ENCODE measurements at regions not wholly inside any gene's neighbourhood (a gene's known extent, or its start where the extent isn't known, plus 50 kb on each side); places are given as distances from the start of the nearest gene placed in this dataset.
"Not testable (repeated sequence)": the region's sequence is repeated elsewhere in the genome, so short reads cannot be mapped to it uniquely, and the experiment has no call there.

GRCh38 chr5:104573949-104574709 is 1011.5 kb upstream of the NUDT12 start:
- no peak for DNase-seq
- Mint-ChIP-seq H3K4me1 (no peaks in the 10 kb centered on the region), H3K27ac (no peak overlapping the region), H3K36me3 (ENCODE audit: low read depth) (no peaks in the 10 kb centered on the region), H3K4me3 (no peak overlapping the region), H3K27me3 (no peaks in the 10 kb centered on the region), H3K9me3 (peaks cover 3% of the 10 kb centered on the region)
- no peak for ATAC-seq

- no peak for ATAC-seq
- Mint-ChIP-seq H3K4me3 (no peak overlapping the region), H3K27me3 (no peaks in the 10 kb centered on the region), H3K9me3 (no peaks in the 10 kb centered on the region), H3K27ac (no peak overlapping the region), H3K4me1 (no peaks in the 10 kb centered on the region), H3K36me3 (ENCODE audit: low read depth) (no peaks in the 10 kb centered on the region)
- DNase-seq: no peak
Measured at GRCh38 chr5:104569621-104570020, 1007.0 kb upstream of the NUDT12 start.

- Mint-ChIP-seq H3K36me3 (ENCODE audit: low read depth) (no peaks in the 10 kb centered on the region), H3K27me3 (no peaks in the 10 kb centered on the region), H3K9me3 (no peaks in the 10 kb centered on the region), H3K4me3 (no peak overlapping the region), H3K4me1 (no peaks in the 10 kb centered on the region), H3K27ac (no peak overlapping the region)
- no peak for DNase-seq
- no peak for ATAC-seq
Measured at GRCh38 chr5:104564530-104564929, 1001.9 kb upstream of the NUDT12 start.

GRCh38 chr5:104556957-104557356 is 994.4 kb upstream of the NUDT12 start:
- peaks cover 7% of the 10 kb centered on the region for H3K9me3 Mint-ChIP-seq
- H3K27ac Mint-ChIP-seq: no peak overlapping the region
- no peaks in the 10 kb centered on the region for H3K4me1 Mint-ChIP-seq
- H3K4me3 Mint-ChIP-seq: no peak overlapping the region
- no peaks in the 10 kb centered on the region for H3K36me3 Mint-ChIP-seq (ENCODE audit: low read depth)
- ATAC-seq (no peak), DNase-seq (no peak)
- no peaks in the 10 kb centered on the region for H3K27me3 Mint-ChIP-seq

- DNase-seq (no peak), ATAC-seq (no peak)
- H3K27ac Mint-ChIP-seq: no peak overlapping the region
- no peaks in the 10 kb centered on the region for H3K27me3 Mint-ChIP-seq
- H3K4me1 Mint-ChIP-seq: no peaks in the 10 kb centered on the region
- no peak overlapping the region for H3K4me3 Mint-ChIP-seq
- peaks cover 8% of the 10 kb centered on the region for H3K9me3 Mint-ChIP-seq
- no peaks in the 10 kb centered on the region for H3K36me3 Mint-ChIP-seq (ENCODE audit: low read depth)
Measured at GRCh38 chr5:104551628-104552027, 989.0 kb upstream of the NUDT12 start.

- not testable (repeated sequence) for DNase-seq; H3K27me3 Mint-ChIP-seq; H3K36me3 Mint-ChIP-seq (ENCODE audit: low read depth); H3K27ac Mint-ChIP-seq; H3K9me3 Mint-ChIP-seq; H3K4me1 Mint-ChIP-seq; H3K4me3 Mint-ChIP-seq; ATAC-seq
Measured at GRCh38 chr5:104546871-104547270, 984.3 kb upstream of the NUDT12 start.

- ATAC-seq (no peak), DNase-seq (no peak)
- Mint-ChIP-seq H3K27me3 (no peaks in the 10 kb centered on the region), H3K9me3 (peaks cover 11% of the 10 kb centered on the region), H3K36me3 (ENCODE audit: low read depth) (no peaks in the 10 kb centered on the region), H3K4me1 (no peaks in the 10 kb centered on the region), H3K4me3 (no peak overlapping the region), H3K27ac (no peak overlapping the region)
Measured at GRCh38 chr5:104541141-104541785, 978.7 kb upstream of the NUDT12 start.

- H3K27me3 Mint-ChIP-seq: no peaks in the 10 kb centered on the region
- H3K36me3 Mint-ChIP-seq (ENCODE audit: low read depth): no peaks in the 10 kb centered on the region
- H3K4me1 Mint-ChIP-seq: no peaks in the 10 kb centered on the region
- ATAC-seq: no peak
- DNase-seq: no peak
- no peak overlapping the region for H3K27ac Mint-ChIP-seq
- H3K4me3 Mint-ChIP-seq: no peak overlapping the region
- peaks cover 11% of the 10 kb centered on the region for H3K9me3 Mint-ChIP-seq
Measured at GRCh38 chr5:104540448-104540847, 977.9 kb upstream of the NUDT12 start.

- Mint-ChIP-seq H3K4me1 (no peaks in the 10 kb centered on the region), H3K27me3 (no peaks in the 10 kb centered on the region), H3K27ac (no peak overlapping the region), H3K9me3 (peaks cover 11% of the 10 kb centered on the region), H3K36me3 (ENCODE audit: low read depth) (no peaks in the 10 kb centered on the region), H3K4me3 (no peak overlapping the region)
- ATAC-seq: no peak
- no peak for DNase-seq
Measured at GRCh38 chr5:104539618-104540350, 977.2 kb upstream of the NUDT12 start.

GRCh38 chr5:104538734-104539133 is 976.1 kb upstream of the NUDT12 start:
- peaks cover 11% of the 10 kb centered on the region for H3K9me3 Mint-ChIP-seq

GRCh38 chr5:104533498-104533897 is 970.9 kb upstream of the NUDT12 start:
- DNase-seq: no peak
- H3K27ac Mint-ChIP-seq: no peak overlapping the region
- peaks cover 21% of the 10 kb centered on the region for H3K9me3 Mint-ChIP-seq
- H3K27me3 Mint-ChIP-seq: no peaks in the 10 kb centered on the region
- H3K4me3 Mint-ChIP-seq: no peak overlapping the region
- no peak for ATAC-seq
- H3K4me1 Mint-ChIP-seq: no peaks in the 10 kb centered on the region
- H3K36me3 Mint-ChIP-seq (ENCODE audit: low read depth): no peaks in the 10 kb centered on the region

More at GRCh38 chr5:104538734-104539133, 976.1 kb upstream of the NUDT12 start:
- no peaks in the 10 kb centered on the region for H3K36me3 Mint-ChIP-seq (ENCODE audit: low read depth)
- no peak overlapping the region for H3K27ac Mint-ChIP-seq
- no peak overlapping the region for H3K4me3 Mint-ChIP-seq
- no peak for ATAC-seq
- no peaks in the 10 kb centered on the region for H3K27me3 Mint-ChIP-seq
- no peaks in the 10 kb centered on the region for H3K4me1 Mint-ChIP-seq
- DNase-seq: no peak

GRCh38 chr5:104526866-104527265 is 964.3 kb upstream of the NUDT12 start:
- ATAC-seq (no peak), DNase-seq (no peak)
- Mint-ChIP-seq H3K4me1 (no peaks in the 10 kb centered on the region), H3K4me3 (no peak overlapping the region), H3K27me3 (no peaks in the 10 kb centered on the region), H3K36me3 (ENCODE audit: low read depth) (no peaks in the 10 kb centered on the region), H3K27ac (no peak overlapping the region), H3K9me3 (peaks cover 12% of the 10 kb centered on the region)

GRCh38 chr5:104513640-104514072 is 951.1 kb upstream of the NUDT12 start:
- ATAC-seq (no peak), DNase-seq (no peak)
- peaks cover 6% of the 10 kb centered on the region for H3K9me3 Mint-ChIP-seq
- H3K36me3 Mint-ChIP-seq (ENCODE audit: low read depth): no peaks in the 10 kb centered on the region
- no peak overlapping the region for H3K27ac Mint-ChIP-seq
- no peaks in the 10 kb centered on the region for H3K27me3 Mint-ChIP-seq
- no peak overlapping the region for H3K4me3 Mint-ChIP-seq
- H3K4me1 Mint-ChIP-seq: no peaks in the 10 kb centered on the region

- ATAC-seq: no peak
- no peak for DNase-seq
- no peaks in the 10 kb centered on the region for H3K27me3 Mint-ChIP-seq
- H3K4me1 Mint-ChIP-seq: no peaks in the 10 kb centered on the region
- H3K27ac Mint-ChIP-seq: no peak overlapping the region
- H3K9me3 Mint-ChIP-seq: peaks cover 11% of the 10 kb centered on the region
- no peak overlapping the region for H3K4me3 Mint-ChIP-seq
- no peaks in the 10 kb centered on the region for H3K36me3 Mint-ChIP-seq (ENCODE audit: low read depth)
Measured at GRCh38 chr5:104513121-104513602, 950.6 kb upstream of the NUDT12 start.

Data from activated naive CD8-positive, alpha-beta T cell treated with anti-CD3 and anti-CD28 coated beads, Interleukin-2, amount 50 U/mL, for 24 hours (primary cell).